ENCODE measurements at regions not wholly inside any gene's neighbourhood (a gene's known extent, or its start where the extent isn't known, plus 50 kb on each side); places are given as distances from the start of the nearest gene placed in this dataset.

- POLR2A ChIA-PET = no interaction called here
- in situ Hi-C loops (cut with HindIII; ENCODE audit: low pct_unique_long_range_greater_than_20kb, low sequenced_read_pairs) = no loop called here
These were observed 139.3 kb upstream of the ALDH1B1 start for GRCh38 chr9:38253200-38253599.

GRCh38 chr9:38251036-38251860, 141.3 kb upstream of the ALDH1B1 start:
- Histone ChIP-seq H3K4me3 (ENCODE audit: low read depth in 2 of 2, low read length in 2 of 2) (no peak overlapping the region), H3K27ac (ENCODE audit: low read length) (no peak overlapping the region), H3K27me3 (ENCODE audit: control insufficient read depth, insufficient read depth, low read length) (no peaks in the 10 kb centered on the region), H3K36me3 (ENCODE audit: control insufficient read depth, insufficient read depth, low read length) (no peaks in the 10 kb centered on the region), H3K4me1 (ENCODE audit: control insufficient read depth, insufficient read depth, low read length) (no peaks in the 10 kb centered on the region), H3K9me3 (ENCODE audit: control insufficient read depth, insufficient read depth, low read depth, low read length) (no peaks in the 10 kb centered on the region)
- BruUV-seq (replicated peaks) = no TSS peak
- in situ Hi-C loops (cut with HindIII; ENCODE audit: low pct_unique_long_range_greater_than_20kb, low sequenced_read_pairs) (no loop called here), intact Hi-C loops (cut with micrococcal nuclease; ENCODE audit: unreplicated experiment) (no loop called here)
- CTCF ChIA-PET = no interaction called here
- ATAC-seq (no peak), DNase-seq (ENCODE audit: low read depth, low spot score) (no peak)
- TF ChIP-seq CTCF (IDR thresholded peaks at IDR 0.05) (no peak), REST (IDR thresholded peaks at IDR 0.05; ENCODE audit: insufficient read depth in 1 of 2, low read depth in 2 of 2, low read length in 1 of 2) (no peak), TCF7L2 (IDR thresholded peaks at IDR 0.05; ENCODE audit: low read depth, low read length) (no peak)
- POLR2A ChIA-PET = interaction anchor here (0.7 kb wide), 1 partner anchor 17 kb away, joined by 3 read pairs; no protein-coding TSS in a partner anchor

More at GRCh38 chr9:38253200-38253599, 139.3 kb upstream of the ALDH1B1 start:
- CTCF ChIA-PET = no interaction called here
- no TSS peak for BruUV-seq (replicated peaks)
- H3K36me3 ChIP-seq (ENCODE audit: control insufficient read depth, insufficient read depth, low read length) = no peaks in the 10 kb centered on the region
- H3K27ac ChIP-seq (ENCODE audit: low read length) = no peak overlapping the region
- no peaks in the 10 kb centered on the region for H3K4me1 ChIP-seq (ENCODE audit: control insufficient read depth, insufficient read depth, low read length)
- H3K9me3 ChIP-seq (ENCODE audit: control insufficient read depth, insufficient read depth, low read depth, low read length) = no peaks in the 10 kb centered on the region
- no peak overlapping the region for H3K4me3 ChIP-seq (ENCODE audit: low read depth in 2 of 2, low read length in 2 of 2)
- TF ChIP-seq REST (IDR thresholded peaks at IDR 0.05; ENCODE audit: insufficient read depth in 1 of 2, low read depth in 2 of 2, low read length in 1 of 2) = no peak
- TF ChIP-seq TCF7L2 (IDR thresholded peaks at IDR 0.05; ENCODE audit: low read depth, low read length) = no peak
- TF ChIP-seq CTCF (IDR thresholded peaks at IDR 0.05) = no peak
- TF ChIP-seq SIN3A (IDR thresholded peaks at IDR 0.05; ENCODE audit: borderline replicate concordance, insufficient read depth, low read depth, low read length) = no peak
- no peak for TF ChIP-seq POLR2AphosphoS5 (IDR thresholded peaks at IDR 0.05; ENCODE audit: low read depth, low read length)
- H3K27me3 ChIP-seq (ENCODE audit: control insufficient read depth, insufficient read depth, low read length) = no peaks in the 10 kb centered on the region
- DNase-seq (ENCODE audit: low read depth, low spot score) (no peak), ATAC-seq (no peak)
- intact Hi-C loops (cut with micrococcal nuclease; ENCODE audit: unreplicated experiment) = no loop called here
